ENCODE measurements at regions not wholly inside any gene's neighbourhood (a gene's known extent, or its start where the extent isn't known, plus 50 kb on each side); places are given as distances from the start of the nearest gene placed in this dataset.
"Not testable (repeated sequence)": the region's sequence is repeated elsewhere in the genome, so short reads cannot be mapped to it uniquely, and the experiment has no call there.

DNA sequence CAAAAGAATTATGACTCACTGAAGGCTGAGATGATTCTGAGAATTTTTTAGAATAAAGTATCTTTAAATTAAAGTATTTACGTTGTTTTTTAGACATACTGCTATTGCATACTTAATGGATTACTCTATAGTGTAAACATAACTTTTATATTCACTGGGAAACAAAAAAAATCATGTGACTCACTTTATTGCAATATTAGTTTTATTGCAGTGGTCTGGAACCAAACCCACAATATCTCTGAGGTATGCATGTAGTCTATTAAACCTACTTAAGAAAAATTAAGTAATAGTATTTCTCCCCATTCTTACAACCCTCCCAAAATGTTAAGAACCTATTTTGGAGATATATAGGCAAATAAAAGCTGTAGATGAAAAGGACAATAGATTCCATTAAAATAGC lies 142.9 kb upstream of the ZNF521 start:
- Histone ChIP-seq H3K27me3 (ENCODE audit: control insufficient read depth, insufficient read depth, low read length) (no peaks in the 10 kb centered on the region), H3K4me3 (ENCODE audit: low read depth, low read length) (no peak overlapping the region), H3K36me3 (ENCODE audit: control insufficient read depth, insufficient read depth, low read length) (no peaks in the 10 kb centered on the region)
- DNase-seq (ENCODE audit: low read depth) = no peak
- TF ChIP-seq, protein P1, sequence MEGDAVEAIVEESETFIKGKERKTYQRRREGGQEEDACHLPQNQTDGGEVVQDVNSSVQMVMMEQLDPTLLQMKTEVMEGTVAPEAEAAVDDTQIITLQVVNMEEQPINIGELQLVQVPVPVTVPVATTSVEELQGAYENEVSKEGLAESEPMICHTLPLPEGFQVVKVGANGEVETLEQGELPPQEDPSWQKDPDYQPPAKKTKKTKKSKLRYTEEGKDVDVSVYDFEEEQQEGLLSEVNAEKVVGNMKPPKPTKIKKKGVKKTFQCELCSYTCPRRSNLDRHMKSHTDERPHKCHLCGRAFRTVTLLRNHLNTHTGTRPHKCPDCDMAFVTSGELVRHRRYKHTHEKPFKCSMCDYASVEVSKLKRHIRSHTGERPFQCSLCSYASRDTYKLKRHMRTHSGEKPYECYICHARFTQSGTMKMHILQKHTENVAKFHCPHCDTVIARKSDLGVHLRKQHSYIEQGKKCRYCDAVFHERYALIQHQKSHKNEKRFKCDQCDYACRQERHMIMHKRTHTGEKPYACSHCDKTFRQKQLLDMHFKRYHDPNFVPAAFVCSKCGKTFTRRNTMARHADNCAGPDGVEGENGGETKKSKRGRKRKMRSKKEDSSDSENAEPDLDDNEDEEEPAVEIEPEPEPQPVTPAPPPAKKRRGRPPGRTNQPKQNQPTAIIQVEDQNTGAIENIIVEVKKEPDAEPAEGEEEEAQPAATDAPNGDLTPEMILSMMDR (IDR thresholded peaks at IDR 0.05; ENCODE audit: insufficient read depth, low read length, poor library complexity, severe bottlenecking) = no peak

DNA sequence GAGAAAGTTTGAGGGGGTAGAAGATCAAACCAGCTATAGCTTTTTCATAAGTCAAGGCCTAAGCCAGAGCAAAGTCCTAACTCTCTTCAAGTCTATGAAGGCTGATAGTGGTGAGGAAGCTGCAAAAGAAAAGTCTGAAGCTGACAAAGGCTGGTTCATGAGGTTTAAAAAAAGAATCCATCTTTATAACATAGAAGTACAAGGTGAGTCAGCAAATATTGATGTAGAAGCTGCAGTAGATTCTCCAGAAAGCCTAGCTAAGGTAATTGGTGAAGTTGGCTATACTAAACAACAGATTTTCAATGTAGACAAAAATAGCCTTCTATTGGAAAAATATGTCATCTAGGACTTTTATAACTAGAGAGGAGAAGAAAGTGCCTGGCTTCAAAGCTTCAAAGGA lies 141.4 kb upstream of the ZNF521 start:
- H3K4me3 ChIP-seq (ENCODE audit: low read depth, low read length) = no peak overlapping the region
- TF ChIP-seq, protein P1 (IDR thresholded peaks at IDR 0.05; ENCODE audit: insufficient read depth, low read length, poor library complexity, severe bottlenecking) = no peak
- no peaks in the 10 kb centered on the region for H3K27me3 ChIP-seq (ENCODE audit: control insufficient read depth, insufficient read depth, low read length)
- no peak for DNase-seq (ENCODE audit: low read depth)
- H3K36me3 ChIP-seq (ENCODE audit: control insufficient read depth, insufficient read depth, low read length) = no peaks in the 10 kb centered on the region

DNA sequence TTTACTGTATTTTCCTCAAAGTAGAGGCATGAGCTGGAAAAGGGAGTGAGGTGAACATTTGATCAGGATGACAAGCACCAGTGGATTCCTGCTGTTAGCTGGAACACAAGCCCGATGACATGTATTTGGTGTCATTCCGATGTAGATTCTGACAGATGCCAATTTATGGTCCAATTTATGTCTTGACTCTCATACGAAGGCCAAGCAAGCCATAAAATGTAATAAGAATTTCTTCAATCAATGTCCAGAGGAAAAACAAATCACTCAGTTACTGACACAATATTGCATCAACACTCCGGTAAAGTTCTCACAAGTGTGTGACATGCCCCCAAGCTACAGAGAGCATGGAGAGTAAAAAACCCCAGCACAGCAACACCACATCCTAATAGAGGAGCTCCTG lies 138.3 kb upstream of the ZNF521 start:
- no peak overlapping the region for H3K4me3 ChIP-seq (ENCODE audit: low read depth, low read length)
- DNase-seq (ENCODE audit: low read depth) = no peak
- TF ChIP-seq, protein P1 (IDR thresholded peaks at IDR 0.05; ENCODE audit: insufficient read depth, low read length, poor library complexity, severe bottlenecking) = no peak
- H3K36me3 ChIP-seq (ENCODE audit: control insufficient read depth, insufficient read depth, low read length) = no peaks in the 10 kb centered on the region
- H3K27me3 ChIP-seq (ENCODE audit: control insufficient read depth, insufficient read depth, low read length) = no peaks in the 10 kb centered on the region

DNA sequence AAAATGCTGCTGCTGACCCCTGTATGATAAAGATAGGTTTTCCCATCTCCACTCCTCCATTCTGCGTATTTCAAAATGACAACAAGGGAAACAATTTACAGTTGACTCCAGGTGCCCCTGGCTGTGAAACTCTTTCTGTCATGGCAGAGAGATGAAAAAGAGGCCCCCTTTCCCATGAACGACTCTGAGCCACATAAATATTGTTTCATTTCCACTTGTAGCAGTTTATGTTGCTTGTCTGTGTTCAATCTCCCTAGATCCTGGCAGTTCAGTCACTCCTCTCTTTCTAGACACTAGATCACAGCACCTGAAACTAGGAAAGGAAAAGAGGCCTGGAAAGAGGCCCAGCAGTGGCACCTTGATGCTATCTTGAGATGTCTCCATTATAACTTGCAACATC lies 121.0 kb upstream of the ZNF521 start:
- no peak for DNase-seq (ENCODE audit: low read depth)
- no peaks in the 10 kb centered on the region for H3K36me3 ChIP-seq (ENCODE audit: control insufficient read depth, insufficient read depth, low read length)
- H3K4me3 ChIP-seq (ENCODE audit: low read depth, low read length) = no peak overlapping the region
- no peaks in the 10 kb centered on the region for H3K27me3 ChIP-seq (ENCODE audit: control insufficient read depth, insufficient read depth, low read length)
- TF ChIP-seq, protein P1 (IDR thresholded peaks at IDR 0.05; ENCODE audit: insufficient read depth, low read length, poor library complexity, severe bottlenecking) = no peak

DNA sequence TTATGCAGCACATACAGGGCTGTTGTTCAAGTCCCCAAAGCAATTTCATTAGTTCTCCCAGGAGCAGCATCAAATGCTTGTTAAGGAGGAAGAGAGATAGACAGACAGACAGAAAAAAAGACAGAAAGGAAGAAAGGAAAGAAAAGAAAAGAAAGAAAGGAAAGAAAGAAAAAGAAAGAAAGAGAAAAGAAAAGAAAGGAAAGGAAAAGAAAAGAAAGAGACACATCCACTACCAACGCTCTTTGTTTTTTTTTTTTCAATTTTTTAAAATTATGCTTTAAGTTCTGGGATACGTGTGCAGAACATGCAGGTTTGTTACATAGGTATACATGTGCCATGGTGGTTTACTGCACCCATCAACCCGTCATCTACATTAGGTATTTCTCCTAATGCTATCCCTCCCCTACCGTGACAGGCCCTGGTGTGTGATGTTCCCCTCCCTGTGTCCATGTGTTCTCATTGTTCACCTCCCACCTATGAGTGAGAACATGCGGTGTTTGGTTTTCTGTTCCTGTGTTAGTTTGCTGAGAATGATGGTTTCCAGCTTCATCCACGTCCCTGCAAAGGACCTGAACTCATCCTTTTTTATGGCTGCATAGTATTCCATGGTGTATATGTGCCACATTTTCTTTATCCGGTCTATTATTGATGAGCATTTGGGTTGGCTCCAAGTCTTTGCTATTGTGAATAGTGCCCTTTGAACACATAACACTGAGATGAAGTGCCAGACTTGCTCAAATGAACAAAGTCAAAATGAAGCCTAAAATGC lies 119.0 kb upstream of the ZNF521 start:
- not testable (repeated sequence) for H3K27me3 ChIP-seq (ENCODE audit: control insufficient read depth, insufficient read depth, low read length); H3K36me3 ChIP-seq (ENCODE audit: control insufficient read depth, insufficient read depth, low read length); H3K4me3 ChIP-seq (ENCODE audit: low read depth, low read length); DNase-seq (ENCODE audit: low read depth)

DNA sequence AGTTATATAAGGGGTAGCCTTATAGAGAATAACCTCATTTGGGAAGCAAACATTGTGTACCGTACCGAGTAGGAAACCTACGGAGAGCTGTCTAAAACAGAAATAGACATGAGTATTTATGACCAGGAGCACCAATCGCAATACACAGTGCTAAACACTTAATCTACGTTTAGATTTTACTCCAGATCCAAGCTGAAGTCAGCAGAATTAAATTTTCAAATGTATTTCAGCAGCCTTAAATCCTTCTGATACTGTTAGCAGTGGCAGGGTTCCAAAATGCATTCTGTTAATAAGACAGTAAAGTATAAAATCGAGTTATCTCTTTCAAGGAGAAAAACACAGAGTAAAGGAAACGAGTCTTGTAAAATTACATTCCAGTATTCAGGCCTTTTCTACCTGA lies 118.1 kb upstream of the ZNF521 start:
- no peak for DNase-seq (ENCODE audit: low read depth)
- H3K36me3 ChIP-seq (ENCODE audit: control insufficient read depth, insufficient read depth, low read length) = no peaks in the 10 kb centered on the region
- H3K4me3 ChIP-seq (ENCODE audit: low read depth, low read length) = no peak overlapping the region
- TF ChIP-seq, protein P1 (IDR thresholded peaks at IDR 0.05; ENCODE audit: insufficient read depth, low read length, poor library complexity, severe bottlenecking) = no peak
- no peaks in the 10 kb centered on the region for H3K27me3 ChIP-seq (ENCODE audit: control insufficient read depth, insufficient read depth, low read length)
